ENCODE measurements at regions not wholly inside any gene's neighbourhood (a gene's known extent, or its start where the extent isn't known, plus 50 kb on each side); places are given as distances from the start of the nearest gene placed in this dataset.

DNA sequence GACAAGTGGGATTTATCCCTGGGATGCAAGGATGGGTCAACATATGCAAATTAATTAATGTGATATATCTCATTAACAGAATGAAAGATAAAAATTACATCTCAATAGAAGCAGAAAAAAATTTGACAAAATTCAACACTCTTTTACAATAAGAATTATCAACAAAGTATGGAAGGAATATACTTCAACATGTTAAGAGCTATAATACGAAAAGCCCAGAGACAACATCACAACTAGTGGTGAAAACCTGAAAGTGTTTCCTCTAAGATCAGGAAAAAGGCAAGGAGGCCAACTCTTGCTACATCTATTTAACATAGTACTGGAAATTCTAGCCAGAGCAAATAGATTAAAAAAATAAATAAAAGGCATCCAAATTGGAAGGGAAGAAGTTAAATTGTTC lies 970.0 kb upstream of the POT1 start:
- no peak for ATAC-seq
- TF ChIP-seq, protein P1, sequence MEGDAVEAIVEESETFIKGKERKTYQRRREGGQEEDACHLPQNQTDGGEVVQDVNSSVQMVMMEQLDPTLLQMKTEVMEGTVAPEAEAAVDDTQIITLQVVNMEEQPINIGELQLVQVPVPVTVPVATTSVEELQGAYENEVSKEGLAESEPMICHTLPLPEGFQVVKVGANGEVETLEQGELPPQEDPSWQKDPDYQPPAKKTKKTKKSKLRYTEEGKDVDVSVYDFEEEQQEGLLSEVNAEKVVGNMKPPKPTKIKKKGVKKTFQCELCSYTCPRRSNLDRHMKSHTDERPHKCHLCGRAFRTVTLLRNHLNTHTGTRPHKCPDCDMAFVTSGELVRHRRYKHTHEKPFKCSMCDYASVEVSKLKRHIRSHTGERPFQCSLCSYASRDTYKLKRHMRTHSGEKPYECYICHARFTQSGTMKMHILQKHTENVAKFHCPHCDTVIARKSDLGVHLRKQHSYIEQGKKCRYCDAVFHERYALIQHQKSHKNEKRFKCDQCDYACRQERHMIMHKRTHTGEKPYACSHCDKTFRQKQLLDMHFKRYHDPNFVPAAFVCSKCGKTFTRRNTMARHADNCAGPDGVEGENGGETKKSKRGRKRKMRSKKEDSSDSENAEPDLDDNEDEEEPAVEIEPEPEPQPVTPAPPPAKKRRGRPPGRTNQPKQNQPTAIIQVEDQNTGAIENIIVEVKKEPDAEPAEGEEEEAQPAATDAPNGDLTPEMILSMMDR (IDR thresholded peaks at IDR 0.05) = no peak
- no peaks in the 10 kb centered on the region for H3K9me3 ChIP-seq
- H3K4me1 ChIP-seq (ENCODE audit: low read depth) = no peaks in the 10 kb centered on the region
- H3K4me3 ChIP-seq = no peak overlapping the region
- intact Hi-C loops (cut with DNase I, micrococcal nuclease) = no loop called here
- H3K36me3 ChIP-seq (ENCODE audit: low read depth) = no peaks in the 10 kb centered on the region
- DNase-seq = no peak

DNA sequence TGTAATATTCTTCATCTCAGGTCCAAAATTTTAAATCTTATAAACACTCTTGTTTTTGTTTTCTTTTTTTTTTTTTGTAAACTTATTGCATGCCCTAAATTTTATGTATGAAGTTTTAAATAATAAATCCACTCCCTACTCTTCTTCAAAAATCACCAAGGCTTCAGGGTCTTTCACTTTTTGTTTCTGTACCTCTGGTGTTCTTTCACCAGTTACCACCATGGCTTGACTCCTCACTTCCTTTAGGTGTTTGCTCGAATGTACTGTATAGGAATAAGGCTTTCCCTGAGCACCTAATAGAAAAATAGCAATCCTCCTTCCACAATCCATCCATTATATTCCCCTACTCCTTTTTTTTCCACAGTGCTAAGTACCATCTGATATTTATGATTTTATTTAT lies 962.8 kb upstream of the POT1 start:
- intact Hi-C loops (cut with DNase I, micrococcal nuclease) = no loop called here
- Histone ChIP-seq H3K4me3 (no peak overlapping the region), H3K4me1 (ENCODE audit: low read depth) (no peaks in the 10 kb centered on the region), H3K36me3 (ENCODE audit: low read depth) (no peaks in the 10 kb centered on the region), H3K9me3 (no peaks in the 10 kb centered on the region)
- TF ChIP-seq, protein P1 (IDR thresholded peaks at IDR 0.05) = no peak
- DNase-seq = no peak
- no peak for ATAC-seq

DNA sequence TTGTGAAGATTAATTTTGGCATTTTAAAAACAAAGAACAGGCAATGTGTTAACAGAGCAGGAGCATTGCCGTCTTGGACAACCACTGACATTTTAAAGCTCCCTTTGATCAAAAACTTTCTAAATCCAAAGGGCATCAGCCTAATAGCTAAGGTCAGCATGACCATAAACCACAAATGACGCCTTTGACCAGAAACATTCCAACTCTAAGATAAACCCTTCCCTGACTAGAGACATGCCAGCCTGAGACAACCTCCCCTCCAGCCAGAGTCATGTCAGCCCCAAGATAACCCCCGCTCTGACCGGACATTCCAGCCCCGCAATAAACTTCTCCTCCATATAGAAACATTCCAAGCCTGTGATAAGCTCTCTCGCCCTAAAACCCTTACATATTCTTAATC lies 949.4 kb upstream of the POT1 start:
- Histone ChIP-seq H3K4me1 (ENCODE audit: low read depth) (no peaks in the 10 kb centered on the region), H3K4me3 (no peak overlapping the region), H3K36me3 (ENCODE audit: low read depth) (no peaks in the 10 kb centered on the region), H3K9me3 (peaks cover 5% of the 10 kb centered on the region)
- DNase-seq = no peak
- TF ChIP-seq, protein P1 (IDR thresholded peaks at IDR 0.05) = no peak
- intact Hi-C loops (cut with DNase I, micrococcal nuclease) = no loop called here
- no peak for ATAC-seq

DNA sequence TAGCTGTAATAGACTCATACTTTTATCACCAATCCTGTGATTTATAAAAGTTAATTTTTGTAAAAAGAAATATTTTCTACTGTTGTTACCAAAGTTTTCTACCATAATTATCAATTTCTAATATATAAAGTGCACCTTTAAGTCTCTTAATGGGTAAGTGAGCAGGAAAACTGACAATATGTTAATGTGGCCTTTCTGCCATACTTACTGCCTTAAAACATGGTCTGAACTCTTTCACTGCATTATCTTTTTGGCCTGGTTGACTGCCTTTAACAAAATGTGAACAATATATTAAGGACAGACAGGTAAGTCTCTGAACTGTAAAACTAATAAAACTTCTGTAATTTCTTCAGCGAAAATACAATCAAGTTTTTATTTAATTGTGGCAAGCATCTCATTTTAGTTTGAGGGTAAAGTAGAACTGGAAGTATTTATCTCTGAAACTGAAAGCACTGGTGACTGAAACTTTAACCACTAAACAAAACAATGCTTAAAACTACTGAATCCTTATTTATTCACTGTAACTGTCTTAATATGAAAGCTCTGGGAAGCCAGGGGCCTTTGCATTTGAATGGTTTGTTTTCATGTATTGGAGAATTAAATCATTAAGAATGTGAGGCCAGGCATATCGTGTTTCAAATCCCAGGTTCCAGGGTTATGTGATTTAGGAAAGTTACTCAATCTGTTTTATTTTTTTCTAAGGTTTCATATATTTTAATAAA lies 948.8 kb upstream of the POT1 start:
- Histone ChIP-seq H3K36me3 (ENCODE audit: low read depth) (no peaks in the 10 kb centered on the region), H3K4me1 (ENCODE audit: low read depth) (no peaks in the 10 kb centered on the region), H3K9me3 (peaks cover 5% of the 10 kb centered on the region), H3K4me3 (no peak overlapping the region)
- TF ChIP-seq, protein P1 (IDR thresholded peaks at IDR 0.05) = no peak
- intact Hi-C loops (cut with DNase I, micrococcal nuclease) = no loop called here
- DNase-seq (no peak), ATAC-seq (no peak)

DNA sequence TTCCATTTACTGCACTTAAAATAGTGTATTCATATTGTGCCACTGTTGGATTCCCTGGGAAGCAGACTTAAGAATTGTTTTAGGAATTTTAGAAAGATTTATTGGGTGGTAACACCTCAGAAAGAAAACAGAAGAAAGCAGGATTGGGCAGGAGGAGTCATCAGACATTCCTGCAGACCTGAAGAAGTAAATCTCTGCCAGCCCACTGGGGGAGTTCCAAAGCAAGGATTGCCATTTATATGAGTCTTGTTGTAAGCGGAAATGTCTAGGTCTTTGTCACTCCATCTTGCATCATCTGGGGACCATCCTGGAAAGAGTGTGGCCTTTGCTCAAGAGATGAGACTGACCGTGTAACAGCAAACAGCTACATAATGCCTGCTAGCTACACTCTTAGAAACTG lies 947.6 kb upstream of the POT1 start:
- Histone ChIP-seq H3K4me3 (no peak overlapping the region), H3K9me3 (peaks cover 7% of the 10 kb centered on the region), H3K4me1 (ENCODE audit: low read depth) (no peaks in the 10 kb centered on the region), H3K36me3 (ENCODE audit: low read depth) (no peaks in the 10 kb centered on the region)
- no peak for DNase-seq
- TF ChIP-seq, protein P1 (IDR thresholded peaks at IDR 0.05) = no peak
- intact Hi-C loops (cut with DNase I, micrococcal nuclease) = no loop called here
- ATAC-seq = no peak

DNA sequence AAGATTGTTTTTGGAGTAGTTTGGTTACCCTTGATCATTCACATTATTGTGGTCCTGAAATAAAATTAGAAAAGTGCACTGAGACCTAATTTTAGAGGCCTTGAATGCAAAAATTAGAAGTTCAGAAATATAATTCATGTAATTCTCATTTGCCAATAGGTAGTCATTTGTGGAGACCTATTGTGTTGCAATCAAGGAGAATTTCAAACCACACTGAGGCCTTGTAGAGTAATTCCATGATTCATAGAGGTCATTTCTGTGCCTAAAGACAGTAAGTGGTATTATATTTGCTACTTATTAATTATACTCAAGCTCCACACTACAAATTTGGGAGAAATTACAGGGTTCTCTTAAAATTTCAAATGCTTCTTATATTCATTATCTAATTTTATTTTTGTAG lies 946.8 kb upstream of the POT1 start:
- Histone ChIP-seq H3K9me3 (peaks cover 8% of the 10 kb centered on the region), H3K4me3 (no peak overlapping the region), H3K36me3 (ENCODE audit: low read depth) (no peaks in the 10 kb centered on the region), H3K4me1 (ENCODE audit: low read depth) (no peaks in the 10 kb centered on the region)
- ATAC-seq = no peak
- intact Hi-C loops (cut with DNase I, micrococcal nuclease) = no loop called here
- TF ChIP-seq, protein P1 (IDR thresholded peaks at IDR 0.05) = no peak
- no peak for DNase-seq

Data from mucosa of descending colon (tissue), 3 donors.